ENCODE measurements at regions not wholly inside any gene's neighbourhood (a gene's known extent, or its start where the extent isn't known, plus 50 kb on each side); places are given as distances from the start of the nearest gene placed in this dataset.

GRCh38 chr6:10302566-10303235, 112.2 kb downstream of the TFAP2A start:
- no peak for DNase-seq (ENCODE audit: low spot score)
- no peak for TF ChIP-seq EGR1 (IDR thresholded peaks at IDR 0.05; ENCODE audit: low read depth in 2 of 2)
- TF ChIP-seq RXRA (IDR thresholded peaks at IDR 0.05), result no peak
- no peak for TF ChIP-seq JUND (IDR thresholded peaks at IDR 0.05)
- no peak for TF ChIP-seq YY1 (IDR thresholded peaks at IDR 0.05)
- TF ChIP-seq GABPA (IDR thresholded peaks at IDR 0.05 in 1 of 2, conservative IDR thresholded peaks at IDR 0.05 in 1 of 2), result no peak
- TF ChIP-seq FOXA1 (IDR thresholded peaks at IDR 0.05), result no peak
- no peak for TF ChIP-seq RAD21 (IDR thresholded peaks at IDR 0.05)
- TF ChIP-seq ZBTB33 (IDR thresholded peaks at IDR 0.05), result no peak
- no peak for TF ChIP-seq REST (IDR thresholded peaks at IDR 0.05)
- no peak for TF ChIP-seq HNF4A (conservative IDR thresholded peaks at IDR 0.05)
- no peak for TF ChIP-seq NR2F2 (IDR thresholded peaks at IDR 0.05)
- TF ChIP-seq FOXA2 (IDR thresholded peaks at IDR 0.05), result no peak
- no peak for TF ChIP-seq ATF3 (IDR thresholded peaks at IDR 0.05)
- no peak for TF ChIP-seq CTCF (IDR thresholded peaks at IDR 0.05; ENCODE audit: low read depth, low read length, missing input control)
- no peak for TF ChIP-seq SP1 (IDR thresholded peaks at IDR 0.05)
- TF ChIP-seq TAF1 (conservative IDR thresholded peaks at IDR 0.05), result no peak
- TF ChIP-seq MAX (IDR thresholded peaks at IDR 0.05), result no peak
- TF ChIP-seq HNF4G (IDR thresholded peaks at IDR 0.05), result no peak
- Histone ChIP-seq H3K4me1 (ENCODE audit: control insufficient read depth in 4 of 4, insufficient read depth in 4 of 4, low read length in 3 of 4) (no peaks in the 10 kb centered on the region), H3K4me3 (ENCODE audit: low read depth in 1 of 3, low read length in 3 of 3) (no peak overlapping the region), H3K36me3 (ENCODE audit: control insufficient read depth in 4 of 4, insufficient read depth in 3 of 4, low read depth in 1 of 4, low read length in 3 of 4) (no peaks in the 10 kb centered on the region), H3K9me3 (ENCODE audit: control insufficient read depth in 4 of 4, low read length in 3 of 4) (no peaks in the 10 kb centered on the region), H3K27ac (ENCODE audit: low read depth in 1 of 2, low read length in 2 of 2) (no peak overlapping the region), H3K27me3 (ENCODE audit: control insufficient read depth in 4 of 4, insufficient read depth in 4 of 4, low read length in 3 of 4) (peaks cover 0 to 2% (median 0%) of the 10 kb centered on the region in 4 donors), H3K9ac (ENCODE audit: low read depth in 1 of 2, low read length in 2 of 2) (no peak overlapping the region)
- 82% methylated on average over 6 of the region's 6 CpGs for WGBS

All from liver (tissue), 8 donors.